GM18861 (cell line): ENCODE measurements at regions not wholly inside any gene's neighbourhood (a gene's known extent, or its start where the extent isn't known, plus 50 kb on each side); places are given as distances from the start of the nearest gene placed in this dataset.
"Not testable (repeated sequence)": the region's sequence is repeated elsewhere in the genome, so short reads cannot be mapped to it uniquely, and the experiment has no call there.

ENCODE experiments used
- ATAC-seq: cut with Tn5 transposase; IDR thresholded peaks from one replicate; pipeline ENCODE4 v1.9.1; 2021; ENCODE audit not compliant: unreplicated experiment

DNA sequence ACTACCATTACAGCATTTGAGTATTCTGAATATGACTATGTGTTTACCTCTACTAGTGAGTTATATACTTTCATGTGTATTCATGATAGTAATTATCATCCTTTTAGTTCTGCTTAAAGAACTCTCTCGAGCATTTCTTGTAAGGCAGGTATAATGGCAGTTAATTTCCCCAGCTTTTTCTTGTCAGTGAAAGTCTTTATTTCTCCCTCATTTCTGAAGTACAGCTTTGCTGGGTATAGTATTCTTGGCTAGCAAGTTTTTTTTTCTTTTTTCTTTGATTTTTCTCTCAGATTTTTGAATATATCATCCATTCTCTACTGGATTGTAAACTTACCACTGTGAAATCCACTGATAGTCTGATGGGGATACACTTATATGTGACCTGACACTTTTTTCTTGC lies 165.9 kb upstream of the ARHGAP5 start:
- ATAC-seq = no peak

DNA sequence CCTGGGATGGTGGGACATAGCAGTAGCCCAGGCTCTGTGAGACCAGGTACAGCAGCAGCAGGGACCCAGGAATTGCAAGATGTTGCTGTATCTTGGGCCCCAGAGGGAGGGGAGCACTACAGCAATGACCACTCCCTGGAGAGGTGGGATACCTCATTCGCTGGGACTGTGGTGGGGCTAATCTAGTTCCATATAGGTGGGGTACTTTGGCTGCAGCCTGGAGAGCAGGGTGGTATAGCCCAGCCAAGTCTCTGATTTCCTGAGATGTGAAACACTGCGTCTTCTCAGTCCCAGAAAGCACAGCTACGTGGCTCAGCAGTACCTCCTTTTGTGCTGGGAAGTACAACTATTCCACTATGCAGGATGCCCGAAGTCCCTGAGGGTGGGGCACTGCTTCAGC lies 163.7 kb upstream of the ARHGAP5 start:
- no peak for ATAC-seq

- not testable (repeated sequence) for ATAC-seq
Observed at GRCh38 chr14:31918289-31918688, 158.8 kb upstream of the ARHGAP5 start.

DNA sequence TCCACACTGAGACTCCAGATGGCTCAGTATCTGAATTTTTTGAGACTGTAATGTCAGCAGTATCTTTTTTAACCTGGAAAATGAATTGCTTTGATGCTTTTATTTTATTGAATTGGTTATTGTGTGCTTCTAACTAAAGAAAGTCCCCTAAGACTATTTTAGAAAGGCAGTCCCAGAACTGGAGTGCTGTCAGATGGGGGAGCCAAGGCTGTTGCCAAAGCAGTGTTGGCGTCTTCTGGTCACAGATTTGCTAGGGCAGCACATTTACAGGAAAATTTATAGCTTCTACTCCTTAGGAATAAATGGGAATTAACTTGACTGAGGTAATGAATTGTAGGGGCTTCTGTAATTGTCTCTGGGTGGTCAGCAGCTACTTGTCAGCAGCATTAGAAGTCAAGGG lies 157.1 kb upstream of the ARHGAP5 start:
- ATAC-seq = no peak

DNA sequence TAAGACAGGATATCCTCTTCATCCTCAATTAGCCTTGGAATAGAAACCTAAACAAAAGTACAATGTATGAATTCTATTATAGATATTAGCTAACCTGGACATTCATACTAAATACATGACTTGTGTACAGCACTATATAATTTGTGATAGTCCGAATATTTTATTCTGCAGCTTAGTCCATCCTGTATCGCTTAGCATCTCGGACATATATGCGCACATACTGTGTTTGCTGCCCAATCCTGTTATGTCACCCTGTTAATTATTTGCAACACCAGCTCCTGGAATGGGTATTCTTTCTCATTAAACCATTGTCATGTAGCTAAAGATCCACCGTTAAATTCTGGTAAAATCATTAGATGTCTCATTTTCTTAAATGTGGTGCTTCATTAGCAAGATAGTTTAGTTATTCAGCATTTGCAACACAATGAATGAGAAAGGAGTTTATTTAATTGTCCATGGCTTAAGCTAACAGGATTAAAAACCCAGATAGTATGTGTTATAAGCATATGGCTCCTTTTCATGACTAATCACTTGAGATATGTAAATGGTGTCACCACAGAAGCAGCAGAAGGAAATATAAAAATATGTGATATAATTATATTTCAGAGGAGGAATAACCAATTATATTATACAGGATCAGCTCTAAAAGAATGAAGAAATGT lies 156.0 kb upstream of the ARHGAP5 start:
- no peak for ATAC-seq

DNA sequence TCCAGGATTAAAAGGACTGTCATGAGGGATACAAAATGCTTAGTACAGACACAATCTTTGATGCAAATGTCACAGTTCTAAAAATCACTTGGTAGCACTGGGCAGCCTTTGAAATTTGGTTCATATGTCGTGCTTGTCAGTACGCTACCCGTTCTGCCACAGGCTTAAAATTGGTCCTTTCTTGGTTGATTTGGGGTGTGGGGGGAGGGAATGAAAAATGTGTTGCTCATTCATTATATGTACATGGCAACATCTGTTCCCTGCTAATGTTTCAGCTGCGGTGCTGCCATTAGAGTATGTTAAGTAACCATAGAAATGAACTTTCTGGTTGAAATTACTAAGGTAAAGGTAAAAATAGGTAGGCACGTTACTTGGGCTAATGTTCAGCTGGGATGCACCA lies 155.4 kb upstream of the ARHGAP5 start:
- ATAC-seq = no peak

- ATAC-seq = peak; percentile 60
Observed at GRCh38 chr14:31926123-31926522, 151.0 kb upstream of the ARHGAP5 start.

DNA sequence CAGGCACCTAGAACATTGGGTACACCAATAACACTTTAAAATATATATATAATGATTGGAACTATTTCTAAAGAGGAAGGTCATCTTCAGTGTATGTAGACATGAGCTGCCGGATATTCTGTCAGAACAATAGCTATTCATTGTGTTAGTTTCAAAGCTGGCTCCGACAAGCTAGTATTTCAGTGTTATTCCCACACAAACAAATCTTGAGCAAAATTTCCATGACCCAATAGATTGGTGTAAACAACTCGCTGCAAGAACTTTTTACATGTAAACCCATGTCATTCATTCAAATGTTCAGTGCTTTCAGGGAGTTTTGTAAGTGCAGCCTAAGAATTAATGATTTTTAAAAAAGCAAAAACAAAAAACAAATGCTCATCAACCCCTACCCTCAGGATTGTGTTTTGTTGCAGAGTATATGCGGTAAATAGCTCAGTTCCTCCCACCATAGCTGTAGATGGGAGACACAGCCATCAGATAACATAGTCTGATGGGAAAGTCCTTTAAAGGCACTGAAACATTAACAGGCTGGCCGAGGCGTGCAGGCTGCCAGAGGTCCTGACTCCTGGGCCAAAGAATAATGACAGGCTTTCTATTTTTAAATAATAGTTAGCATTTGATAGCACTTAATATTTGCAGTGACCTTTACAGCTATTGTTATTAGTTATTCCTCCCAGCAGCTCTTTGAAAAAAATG lies 150.3 kb upstream of the ARHGAP5 start:
- ATAC-seq = no peak

DNA sequence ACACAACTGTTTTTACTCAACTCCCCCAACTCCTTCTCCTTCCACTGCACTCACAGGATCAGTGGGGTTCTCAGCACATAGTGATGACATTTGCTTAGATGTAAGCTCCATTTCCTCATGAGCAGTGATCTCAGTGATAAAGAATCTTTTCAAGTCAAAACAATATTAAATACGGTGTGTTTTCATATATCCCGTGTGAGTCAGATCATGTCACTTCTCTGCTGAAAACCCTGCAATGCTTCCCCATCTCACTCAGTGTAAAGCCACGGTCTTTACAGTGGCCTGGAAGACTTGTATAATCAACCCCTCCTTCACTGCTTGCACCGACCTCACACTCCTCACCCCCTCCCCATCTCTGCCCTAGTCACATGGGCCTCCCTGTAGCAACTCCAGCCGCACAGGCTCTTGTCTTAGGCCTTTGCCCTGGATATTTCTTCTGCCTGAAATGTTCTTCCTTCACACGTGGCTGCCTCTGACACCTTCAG lies 149.7 kb upstream of the ARHGAP5 start:
- ATAC-seq = no peak

GRCh38 chr14:31930070-31930469 lies 147.0 kb upstream of the ARHGAP5 start:
- ATAC-seq = no peak

GRCh38 chr14:31930493-31931240 lies 146.4 kb upstream of the ARHGAP5 start:
- peak; percentile 46 for ATAC-seq

GRCh38 chr14:31932675-31933074 lies 144.4 kb upstream of the ARHGAP5 start:
- no peak for ATAC-seq

- ATAC-seq = no peak
Observed at GRCh38 chr14:31933716-31934115, 143.4 kb upstream of the ARHGAP5 start.

DNA sequence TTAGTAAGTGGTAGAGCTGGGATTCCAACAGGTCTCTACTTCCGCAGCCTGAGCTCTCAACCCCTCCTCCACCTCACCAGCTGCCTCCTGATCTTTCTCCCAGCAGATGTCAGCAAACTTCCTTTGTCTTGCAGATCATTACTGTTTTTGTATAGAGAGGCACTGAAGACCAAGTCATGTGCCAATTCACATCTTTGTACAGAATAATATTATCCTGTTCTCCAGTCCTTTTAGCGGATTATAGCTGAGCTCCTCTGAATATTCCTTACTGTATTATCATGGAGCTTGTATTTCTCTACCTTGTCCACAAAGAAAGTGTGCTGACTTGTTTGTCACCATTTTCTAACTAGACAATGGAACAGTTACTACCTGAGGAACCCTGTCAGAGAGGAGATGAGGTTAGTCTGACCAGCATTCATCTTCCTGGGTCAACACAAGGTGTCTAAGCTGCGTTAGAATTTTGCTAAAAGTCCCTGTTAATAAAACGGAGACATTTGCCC lies 142.3 kb upstream of the ARHGAP5 start:
- ATAC-seq = no peak

DNA sequence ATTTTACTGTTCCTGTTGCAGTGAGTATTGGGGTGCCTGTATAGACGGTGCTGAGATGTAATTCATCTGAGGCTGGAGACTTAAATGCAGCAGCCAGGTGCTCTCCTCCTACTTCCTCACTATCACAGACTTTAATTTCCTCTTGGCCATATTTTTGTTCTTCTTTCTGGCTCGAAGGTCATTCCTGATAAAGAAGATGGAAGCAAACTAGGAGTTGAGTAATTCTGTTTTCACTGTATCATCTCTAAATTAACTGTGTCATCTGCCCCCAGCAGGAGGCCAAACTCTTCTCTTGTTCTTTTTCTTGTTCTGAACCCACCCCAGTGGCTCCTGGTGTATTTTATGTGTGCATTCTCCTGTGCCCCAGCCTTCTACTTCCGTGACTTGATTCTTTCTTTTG lies 141.7 kb upstream of the ARHGAP5 start:
- ATAC-seq = no peak

DNA sequence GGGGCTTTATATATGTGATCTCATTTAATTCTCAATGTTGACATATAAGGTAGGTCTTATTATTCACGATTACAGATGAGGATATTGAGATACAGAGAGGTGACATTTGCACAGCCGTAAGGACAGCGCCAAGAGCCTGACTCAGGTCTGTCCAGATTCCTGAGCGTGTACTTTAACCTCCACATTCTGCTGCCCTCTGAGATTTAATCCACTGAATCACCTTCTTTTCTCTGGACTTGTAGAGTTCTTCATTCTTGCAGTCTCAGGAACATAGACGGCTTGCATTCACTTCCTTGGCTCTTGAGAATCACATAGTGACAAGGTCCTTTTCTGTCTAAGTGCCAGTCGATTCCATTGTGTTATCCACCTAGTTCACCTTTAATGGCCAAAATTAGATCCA lies 141.0 kb upstream of the ARHGAP5 start:
- ATAC-seq = no peak

- ATAC-seq = peak; percentile 99
Observed at GRCh38 chr14:31937730-31938346, 139.3 kb upstream of the ARHGAP5 start.

- no peak for ATAC-seq
Observed at GRCh38 chr14:31939934-31940333, 137.2 kb upstream of the ARHGAP5 start.

DNA sequence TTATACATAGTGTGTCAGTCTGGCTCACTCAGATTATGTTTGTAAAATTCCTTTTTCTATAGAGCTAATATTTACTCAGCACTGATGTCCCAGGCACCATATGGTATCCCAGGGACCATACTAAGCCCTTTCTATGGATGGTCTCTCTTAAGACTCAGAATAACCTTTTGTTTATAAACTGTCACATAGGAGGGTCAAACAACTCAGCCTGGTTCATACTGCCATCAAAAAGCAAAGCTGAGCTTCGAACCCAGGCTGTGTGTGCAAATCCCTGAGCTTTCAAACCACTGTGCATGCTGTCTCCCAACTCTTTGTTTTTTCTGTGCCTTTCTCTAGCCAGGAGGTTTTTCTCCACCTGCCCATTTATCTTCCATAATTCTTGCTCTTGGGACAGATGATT lies 135.6 kb upstream of the ARHGAP5 start:
- ATAC-seq = no peak

GRCh38 chr14:31942166-31942841 lies 134.8 kb upstream of the ARHGAP5 start:
- no peak for ATAC-seq
